DOHH2 (cell line): ENCODE measurements at regions not wholly inside any gene's neighbourhood (a gene's known extent, or its start where the extent isn't known, plus 50 kb on each side); places are given as distances from the start of the nearest gene placed in this dataset.

ENCODE experiments used
- H3F3A ChIP-seq: fragments of 200-600 bp; sonication (generic), shearing (Covaris generic); 2 replicates; pipeline ENCODE4 v1.6.0; 2016; ENCODE audit warnings: antibody characterized with exemption, mild to moderate bottlenecking; ENCODE audit not compliant: control insufficient read depth, insufficient read depth
- H3K27ac ChIP-seq: fragments of 200-600 bp; sonication (generic); 2 replicates; pipeline ENCODE4 v1.5.1; 2014; ENCODE audit warnings: low read depth, mild to moderate bottlenecking, low read length, moderate library complexity
- H3K27me3 ChIP-seq: fragments of 200-600 bp; sonication (generic); 2 replicates; pipeline ENCODE4 v1.6.1; 2014; ENCODE audit warnings: mild to moderate bottlenecking, low read length, mixed read lengths; ENCODE audit not compliant: control insufficient read depth
- H3K36me3 ChIP-seq: fragments of 200-600 bp; sonication (generic); 2 replicates; pipeline ENCODE4 v1.6.1; 2014; ENCODE audit warnings: mild to moderate bottlenecking, low read length, moderate library complexity, mixed read lengths; ENCODE audit not compliant: control insufficient read depth
- H3K4me1 ChIP-seq: fragments of 200-600 bp; sonication (generic); 2 replicates; pipeline ENCODE4 v1.6.1; 2014; ENCODE audit warnings: mild to moderate bottlenecking, low read length, mixed read lengths; ENCODE audit not compliant: control insufficient read depth
- H3K4me2 ChIP-seq: fragments of 200-600 bp; sonication (generic); 2 replicates; pipeline ENCODE4 v1.6.0; 2014; ENCODE audit warnings: mild to moderate bottlenecking, low read length, moderate library complexity
- H3K4me3 ChIP-seq: fragments of 200-600 bp; sonication (generic); 2 replicates; pipeline ENCODE4 v1.5.1; 2014; ENCODE audit warnings: mild to moderate bottlenecking, low read length, mixed read lengths
- H3K79me2 ChIP-seq: fragments of 200-600 bp; sonication (generic); 2 replicates; pipeline ENCODE4 v1.6.1; 2014; ENCODE audit warnings: mild to moderate bottlenecking, low read length, mixed read lengths; ENCODE audit not compliant: control insufficient read depth
- H3K9me2 ChIP-seq: fragments of 200-600 bp; sonication (generic); replicated peaks from 2 replicates; pipeline ENCODE4 v1.6.1; 2014; ENCODE audit warnings: mild to moderate bottlenecking, low read length, mixed read lengths; ENCODE audit not compliant: control insufficient read depth
- H3K9me3 ChIP-seq: fragments of 200-600 bp; sonication (generic); 2 replicates; pipeline ENCODE4 v1.6.1; 2014; ENCODE audit warnings: antibody characterized with exemption, low read length, mixed read lengths; ENCODE audit not compliant: control insufficient read depth, insufficient read depth
- H4K20me1 ChIP-seq: fragments of 200-600 bp; sonication (generic); 2 replicates; pipeline ENCODE4 v1.6.0; 2014; ENCODE audit warnings: low read depth, mild to moderate bottlenecking, antibody characterized with exemption, low read length, moderate library complexity; ENCODE audit not compliant: control insufficient read depth, insufficient read depth
- CTCF ChIP-seq: fragments of 200-600 bp; sonication (generic); IDR thresholded peaks from one replicate; pipeline ENCODE4 v1.5.1; 2014; ENCODE audit warnings: antibody characterized with exemption, mild to moderate bottlenecking, low read depth, low read length; ENCODE audit not compliant: poor library complexity, severe bottlenecking
- EZH2phosphoT487 ChIP-seq: fragments of 200-600 bp; sonication (generic); IDR thresholded peaks from 2 replicates; pipeline ENCODE4 v1.6.1; 2017; ENCODE audit warnings: borderline replicate concordance, mild to moderate bottlenecking, antibody characterized with exemption, low read length, moderate library complexity, mixed read lengths

- Histone ChIP-seq H3K9me2 (no peaks in the 10 kb centered on the region), H3K36me3 (no peaks in the 10 kb centered on the region), H3K27ac (no peak overlapping the region), H3K4me3 (no peak overlapping the region), H4K20me1 (no peaks in the 10 kb centered on the region), H3K79me2 (no peaks in the 10 kb centered on the region), H3F3A (no peaks in the 10 kb centered on the region), H3K27me3 (no peaks in the 10 kb centered on the region), H3K9me3 (no peaks in the 10 kb centered on the region), H3K4me1 (no peaks in the 10 kb centered on the region), H3K4me2 (no peak overlapping the region)
- TF ChIP-seq EZH2phosphoT487 (no peak), CTCF (no peak)
Measured at GRCh38 chr6:133042550-133043120, 198.5 kb upstream of the EYA4 start.

GRCh38 chr6:133046576-133046975, 194.6 kb upstream of the EYA4 start:
- Histone ChIP-seq H3K9me3 (no peaks in the 10 kb centered on the region), H3K4me1 (no peaks in the 10 kb centered on the region), H3K9me2 (no peaks in the 10 kb centered on the region), H3K4me2 (no peak overlapping the region), H3K79me2 (no peaks in the 10 kb centered on the region), H3K36me3 (no peaks in the 10 kb centered on the region), H3K27me3 (no peaks in the 10 kb centered on the region), H3K27ac (no peak overlapping the region), H3F3A (no peaks in the 10 kb centered on the region), H3K4me3 (no peak overlapping the region), H4K20me1 (no peaks in the 10 kb centered on the region)
- TF ChIP-seq CTCF (no peak), EZH2phosphoT487 (no peak)

- Histone ChIP-seq H3K4me3 (no peak overlapping the region), H3K9me2 (no peaks in the 10 kb centered on the region), H3K4me2 (no peak overlapping the region), H3K36me3 (no peaks in the 10 kb centered on the region), H3K9me3 (no peaks in the 10 kb centered on the region), H3F3A (no peaks in the 10 kb centered on the region), H3K27ac (no peak overlapping the region), H3K27me3 (no peaks in the 10 kb centered on the region), H3K79me2 (no peaks in the 10 kb centered on the region), H4K20me1 (no peaks in the 10 kb centered on the region), H3K4me1 (no peaks in the 10 kb centered on the region)
- no peak for TF ChIP-seq EZH2phosphoT487
- TF ChIP-seq CTCF, result no peak
Measured at GRCh38 chr6:133047065-133047665, 194.0 kb upstream of the EYA4 start.
